ENCODE measurements at regions not wholly inside any gene's neighbourhood (a gene's known extent, or its start where the extent isn't known, plus 50 kb on each side); places are given as distances from the start of the nearest gene placed in this dataset.
A peak's percentile ranks its signal among the peaks of the same experiment; 100 is the strongest.

DNA sequence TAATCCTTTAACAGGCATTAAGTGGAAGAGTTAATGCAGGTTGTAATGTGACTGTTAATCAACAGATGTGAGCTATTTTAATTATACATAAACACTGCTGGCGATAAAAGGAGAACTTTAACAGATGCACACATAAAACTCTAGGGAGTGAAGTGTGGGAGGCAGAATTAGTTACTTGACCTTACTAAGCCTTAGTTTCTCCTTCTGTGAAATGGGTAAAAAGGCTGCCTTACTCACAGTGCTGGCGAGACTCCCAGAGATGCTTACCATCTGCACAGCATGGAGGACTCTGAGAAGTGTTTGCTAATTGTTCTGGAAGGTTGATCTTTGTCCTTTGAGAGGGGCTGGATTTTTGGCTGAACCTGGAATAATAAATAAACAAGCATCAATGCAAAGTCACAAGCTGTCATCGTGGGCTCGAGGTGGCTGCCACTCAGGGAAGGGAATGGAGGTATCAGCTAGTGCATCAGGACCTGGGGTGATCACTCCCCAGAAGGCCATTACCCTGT lies 58.6 kb upstream of the MPEG1 start:
- H3K27me3 ChIP-seq (ENCODE audit: insufficient read depth, low read length): no peaks in the 10 kb centered on the region
- H3K27ac ChIP-seq (ENCODE audit: low read depth, low read length): no peak overlapping the region
- no peaks in the 10 kb centered on the region for H3K9me3 ChIP-seq (ENCODE audit: control insufficient read depth in 1 of 2, low read length in 2 of 2)
- Mint-ChIP-seq H3K4me3 (peak overlapping the region in 1 of 8 donors; percentile 6), H3K4me1 (peaks cover 21 to 53% (median 41%) of the 10 kb centered on the region in 4 donors), H3K36me3 (no peaks in the 10 kb centered on the region), H3K27ac (peak overlapping the region in 3 of 7 donors; percentile 47 to 88 (median 52)), H3K27me3 (no peaks in the 10 kb centered on the region), H3K9me3 (no peaks in the 10 kb centered on the region)
- POLR2A ChIA-PET (ENCODE audit: partially characterized antibody): interaction anchor here (1.8 kb wide), 1 partner anchor 24 kb away, joined by 10 read pairs; no protein-coding TSS in a partner anchor
- no peaks in the 10 kb centered on the region for H3K36me3 ChIP-seq (ENCODE audit: insufficient read depth, low read length)
- H3K4me3 ChIP-seq (ENCODE audit: low read length in 2 of 2): no peak overlapping the region
- peaks cover 24% of the 10 kb centered on the region for H3K4me1 ChIP-seq (ENCODE audit: insufficient read depth, low read length)
- DNase-seq: no peak
- intact Hi-C loops (cut with micrococcal nuclease): no loop called here
- CTCF ChIA-PET (ENCODE audit: partially characterized antibody): no interaction called here

DNA sequence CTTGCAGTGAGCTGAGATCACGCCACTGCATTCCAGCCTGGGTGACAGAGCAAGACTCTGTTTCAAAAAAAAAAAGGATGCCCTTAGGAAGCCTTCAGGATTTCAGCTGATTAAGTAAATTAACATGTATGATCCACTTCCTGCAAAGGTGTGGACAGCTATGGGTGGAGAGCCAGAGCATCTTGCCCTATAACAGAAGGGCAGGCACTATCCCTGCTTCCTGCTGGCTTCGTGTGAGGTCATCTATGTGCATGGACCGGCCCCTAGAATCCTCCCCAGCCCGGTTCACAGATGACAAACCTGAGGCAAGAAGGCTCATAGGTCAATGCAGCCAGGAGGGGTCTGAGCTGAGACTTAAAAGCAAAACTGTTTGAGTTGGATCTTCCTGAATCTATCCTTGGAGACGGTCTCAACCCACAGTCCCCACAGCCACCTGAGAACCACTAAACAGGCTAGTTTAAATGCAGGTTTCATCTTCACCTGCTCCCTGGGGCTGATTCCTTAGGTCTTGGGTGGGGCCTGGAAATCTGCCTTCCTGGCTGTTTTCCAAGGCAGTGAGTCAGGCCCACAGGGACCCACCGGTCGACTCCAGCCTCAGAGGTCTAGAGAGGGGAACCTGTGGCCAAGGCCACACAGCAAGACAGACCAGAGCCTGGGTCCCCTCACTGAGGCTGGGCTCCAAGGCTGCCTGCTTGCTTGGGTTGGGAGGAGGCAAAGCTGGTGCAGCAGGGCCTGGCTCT lies 55.2 kb upstream of the MPEG1 start:
- no peaks in the 10 kb centered on the region for H3K36me3 ChIP-seq (ENCODE audit: insufficient read depth, low read length)
- peaks cover 7% of the 10 kb centered on the region for H3K4me1 ChIP-seq (ENCODE audit: insufficient read depth, low read length)
- ChIA-PET POLR2A (ENCODE audit: partially characterized antibody) (no interaction called here), CTCF (ENCODE audit: partially characterized antibody) (no interaction called here)
- H3K27me3 Mint-ChIP-seq: no peaks in the 10 kb centered on the region
- H3K4me3 Mint-ChIP-seq: no peak overlapping the region
- no peaks in the 10 kb centered on the region for H3K36me3 Mint-ChIP-seq
- no peak overlapping the region for H3K27ac ChIP-seq (ENCODE audit: low read depth, low read length)
- peaks cover 10 to 32% (median 22%) of the 10 kb centered on the region in 4 donors for H3K4me1 Mint-ChIP-seq
- intact Hi-C loops (cut with micrococcal nuclease): no loop called here
- no peak overlapping the region for H3K4me3 ChIP-seq (ENCODE audit: low read length in 2 of 2)
- H3K9me3 Mint-ChIP-seq: no peaks in the 10 kb centered on the region
- H3K9me3 ChIP-seq (ENCODE audit: control insufficient read depth in 1 of 2, low read length in 2 of 2): no peaks in the 10 kb centered on the region
- peak overlapping the region in 1 of 7 donors; percentile 35 for H3K27ac Mint-ChIP-seq
- no peaks in the 10 kb centered on the region for H3K27me3 ChIP-seq (ENCODE audit: insufficient read depth, low read length)
- no peak for DNase-seq

DNA sequence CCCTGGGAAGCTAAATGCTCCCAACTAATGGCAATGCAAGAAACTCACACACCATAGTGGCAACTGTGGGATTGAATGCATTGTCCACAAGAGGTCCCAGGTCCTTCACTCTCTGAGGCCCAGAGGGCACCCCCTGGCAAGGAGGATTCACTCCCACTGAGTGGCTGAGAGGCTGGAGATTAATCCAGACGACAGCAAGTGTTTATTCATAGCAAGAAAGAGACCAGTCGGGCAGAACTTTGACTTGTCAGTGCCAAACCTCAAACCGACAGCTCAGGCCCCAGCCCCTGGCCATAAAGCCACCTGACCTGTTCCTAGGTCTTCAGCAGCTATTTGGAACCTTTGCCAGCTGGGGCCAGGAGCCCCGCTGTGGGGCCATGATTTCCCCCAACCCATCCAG lies 54.5 kb upstream of the MPEG1 start:
- H3K4me1 Mint-ChIP-seq: peaks cover 4 to 25% (median 17%) of the 10 kb centered on the region in 4 donors
- intact Hi-C loops (cut with micrococcal nuclease): no loop called here
- H3K4me3 Mint-ChIP-seq: no peak overlapping the region
- CTCF ChIA-PET (ENCODE audit: partially characterized antibody): no interaction called here
- H3K4me3 ChIP-seq (ENCODE audit: low read length in 2 of 2): no peak overlapping the region
- H3K36me3 ChIP-seq (ENCODE audit: insufficient read depth, low read length): no peaks in the 10 kb centered on the region
- H3K9me3 Mint-ChIP-seq: no peaks in the 10 kb centered on the region
- no peaks in the 10 kb centered on the region for H3K27me3 Mint-ChIP-seq
- no peak for DNase-seq
- POLR2A ChIA-PET (ENCODE audit: partially characterized antibody): no interaction called here
- no peaks in the 10 kb centered on the region for H3K36me3 Mint-ChIP-seq
- H3K4me1 ChIP-seq (ENCODE audit: insufficient read depth, low read length): no peaks in the 10 kb centered on the region
- H3K27ac Mint-ChIP-seq: peak overlapping the region in 4 of 7 donors; percentile 32 to 63 (median 48)
- no peaks in the 10 kb centered on the region for H3K27me3 ChIP-seq (ENCODE audit: insufficient read depth, low read length)
- no peaks in the 10 kb centered on the region for H3K9me3 ChIP-seq (ENCODE audit: control insufficient read depth in 1 of 2, low read length in 2 of 2)
- H3K27ac ChIP-seq (ENCODE audit: low read depth, low read length): no peak overlapping the region

DNA sequence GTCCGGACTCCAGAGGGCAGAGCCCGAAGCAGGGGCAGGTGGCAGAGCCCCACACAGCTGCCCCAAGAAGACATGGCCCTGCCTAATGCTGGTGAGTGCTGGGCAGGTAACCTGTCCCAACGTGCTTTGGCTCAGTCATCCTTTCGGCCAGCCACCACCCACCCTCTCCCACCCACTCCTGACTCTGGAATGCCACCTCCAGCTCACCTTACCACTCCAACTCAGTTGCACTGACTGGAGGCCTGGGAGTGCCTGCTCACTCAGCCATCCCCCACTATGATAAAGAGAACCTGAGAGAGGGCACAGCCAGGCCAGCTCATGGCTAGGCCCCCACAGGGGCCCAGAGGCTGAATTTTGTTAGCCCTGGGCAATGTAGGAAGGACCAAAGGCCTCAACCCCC lies 53.8 kb upstream of the MPEG1 start:
- Mint-ChIP-seq H3K27ac (peak overlapping the region in 1 of 7 donors; percentile 37), H3K4me3 (no peak overlapping the region), H3K27me3 (no peaks in the 10 kb centered on the region), H3K9me3 (no peaks in the 10 kb centered on the region), H3K36me3 (no peaks in the 10 kb centered on the region), H3K4me1 (peaks cover 4 to 18% (median 11%) of the 10 kb centered on the region in 4 donors)
- Histone ChIP-seq H3K9me3 (ENCODE audit: control insufficient read depth in 1 of 2, low read length in 2 of 2) (no peaks in the 10 kb centered on the region), H3K27me3 (ENCODE audit: insufficient read depth, low read length) (no peaks in the 10 kb centered on the region), H3K4me1 (ENCODE audit: insufficient read depth, low read length) (no peaks in the 10 kb centered on the region), H3K4me3 (ENCODE audit: low read length in 2 of 2) (no peak overlapping the region), H3K36me3 (ENCODE audit: insufficient read depth, low read length) (no peaks in the 10 kb centered on the region), H3K27ac (ENCODE audit: low read depth, low read length) (no peak overlapping the region)
- DNase-seq: no peak
- intact Hi-C loops (cut with micrococcal nuclease): no loop called here
- ChIA-PET CTCF (ENCODE audit: partially characterized antibody) (interaction anchor here (0.6 to 1.7 kb wide), 2 partner anchors 21 to 95 kb away, joined by 3 to 6 read pairs; partner anchors contain the start of gene DTX4), POLR2A (ENCODE audit: partially characterized antibody) (no interaction called here)

DNA sequence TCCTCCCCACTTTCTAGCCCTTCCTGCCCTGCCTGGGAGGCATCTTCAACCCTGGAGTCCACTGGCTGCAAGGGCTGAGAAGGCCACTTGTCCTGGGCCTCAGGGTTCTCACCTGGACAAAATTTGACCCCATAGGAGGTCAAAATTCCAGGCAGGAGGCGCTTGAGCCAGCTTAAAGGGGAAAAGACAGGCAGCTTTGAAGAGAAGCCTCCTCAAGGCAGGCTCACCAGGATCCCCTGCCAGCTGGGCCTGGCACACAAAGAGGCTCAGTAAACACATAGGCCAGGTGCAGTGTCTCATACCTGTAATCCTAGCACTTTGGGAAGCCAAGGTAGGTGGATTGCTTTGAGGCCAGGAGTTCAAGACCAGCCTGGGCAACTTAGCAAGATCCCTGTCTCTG lies 53.0 kb upstream of the MPEG1 start:
- H3K27me3 Mint-ChIP-seq: no peaks in the 10 kb centered on the region
- Histone ChIP-seq H3K27me3 (ENCODE audit: insufficient read depth, low read length) (no peaks in the 10 kb centered on the region), H3K9me3 (ENCODE audit: control insufficient read depth in 1 of 2, low read length in 2 of 2) (no peaks in the 10 kb centered on the region), H3K4me3 (ENCODE audit: low read length in 2 of 2) (no peak overlapping the region), H3K27ac (ENCODE audit: low read depth, low read length) (no peak overlapping the region), H3K36me3 (ENCODE audit: insufficient read depth, low read length) (no peaks in the 10 kb centered on the region), H3K4me1 (ENCODE audit: insufficient read depth, low read length) (no peaks in the 10 kb centered on the region)
- H3K4me1 Mint-ChIP-seq: peaks cover 2 to 12% (median 7%) of the 10 kb centered on the region in 4 donors
- H3K36me3 Mint-ChIP-seq: no peaks in the 10 kb centered on the region
- no peak overlapping the region for H3K4me3 Mint-ChIP-seq
- no peak for DNase-seq
- intact Hi-C loops (cut with micrococcal nuclease): no loop called here
- CTCF ChIA-PET (ENCODE audit: partially characterized antibody): interaction anchor here (1.4 to 1.7 kb wide), 2 partner anchors 11 to 21 kb away, joined by 3 to 6 read pairs; no protein-coding TSS in a partner anchor
- no peaks in the 10 kb centered on the region for H3K9me3 Mint-ChIP-seq
- H3K27ac Mint-ChIP-seq: no peak overlapping the region
- POLR2A ChIA-PET (ENCODE audit: partially characterized antibody): no interaction called here

DNA sequence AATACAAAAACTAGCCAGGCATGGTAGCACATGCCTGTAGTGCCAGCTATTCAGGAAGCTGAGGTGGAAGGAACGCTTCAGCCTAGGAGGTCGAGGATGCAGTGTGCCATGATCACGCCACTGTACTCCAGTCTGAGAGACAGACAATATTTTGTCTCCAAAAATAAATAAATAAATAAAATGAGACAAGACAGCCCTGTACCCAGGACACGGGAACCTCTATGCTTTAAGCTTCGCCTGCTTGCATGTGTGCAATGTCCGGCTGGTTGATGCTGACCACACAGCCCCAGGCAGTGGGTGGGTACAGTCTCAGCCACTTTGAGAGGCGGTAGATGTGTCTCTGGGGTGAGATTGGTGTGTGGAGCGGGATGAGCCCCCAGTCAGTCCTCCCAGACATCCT lies 52.0 kb upstream of the MPEG1 start:
- ChIA-PET POLR2A (ENCODE audit: partially characterized antibody) (interaction anchor here (1.0 kb wide), 1 partner anchor 18 kb away, joined by 4 read pairs; no protein-coding TSS in a partner anchor), CTCF (ENCODE audit: partially characterized antibody) (interaction anchor here (0.7 to 2.5 kb wide), 6 partner anchors 8 to 43 kb away, joined by 3 to 10 read pairs (median 6); no protein-coding TSS in a partner anchor)
- Mint-ChIP-seq H3K9me3 (no peaks in the 10 kb centered on the region), H3K36me3 (no peaks in the 10 kb centered on the region), H3K27ac (no peak overlapping the region), H3K27me3 (no peaks in the 10 kb centered on the region), H3K4me1 (peaks cover 0 to 5% (median 1%) of the 10 kb centered on the region in 4 donors), H3K4me3 (no peak overlapping the region)
- Histone ChIP-seq H3K4me1 (ENCODE audit: insufficient read depth, low read length) (no peaks in the 10 kb centered on the region), H3K9me3 (ENCODE audit: control insufficient read depth in 1 of 2, low read length in 2 of 2) (no peaks in the 10 kb centered on the region), H3K4me3 (ENCODE audit: low read length in 2 of 2) (no peak overlapping the region), H3K36me3 (ENCODE audit: insufficient read depth, low read length) (no peaks in the 10 kb centered on the region), H3K27me3 (ENCODE audit: insufficient read depth, low read length) (no peaks in the 10 kb centered on the region), H3K27ac (ENCODE audit: low read depth, low read length) (no peak overlapping the region)
- intact Hi-C loops (cut with micrococcal nuclease): no loop called here
- no peak for DNase-seq

DNA sequence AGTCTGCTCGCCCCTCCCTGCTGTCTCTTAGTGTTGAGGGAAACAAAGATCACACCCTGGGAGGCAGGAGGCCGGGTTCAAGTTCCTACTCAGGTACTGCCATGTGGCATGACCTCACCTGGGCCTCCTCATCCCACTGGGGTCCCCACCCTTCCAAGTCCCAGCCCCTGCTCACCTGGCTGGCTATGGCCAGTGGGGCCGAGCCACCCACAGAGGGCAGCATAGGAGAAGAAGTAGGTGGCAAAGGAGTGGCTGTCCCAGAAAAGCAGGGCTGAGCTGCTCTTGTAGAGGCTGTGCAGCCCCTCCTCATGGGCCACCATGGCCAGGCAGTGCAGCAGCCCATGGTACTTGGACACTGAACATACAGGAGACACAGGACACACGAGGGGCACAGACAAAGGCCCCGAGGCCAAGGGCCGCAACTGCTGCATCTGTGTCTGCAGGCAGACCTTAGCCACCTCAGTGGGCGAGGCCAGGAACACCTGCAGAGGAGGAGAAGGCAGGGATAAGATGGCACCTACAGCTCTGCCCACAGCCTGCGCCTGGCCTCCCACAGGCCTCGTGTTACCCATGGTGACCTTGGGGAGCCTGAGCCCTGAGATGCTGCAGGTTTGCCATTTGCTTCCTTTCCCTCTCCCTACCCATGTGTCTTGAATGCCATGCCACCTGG lies 50.6 kb upstream of the MPEG1 start:
- ChIA-PET CTCF (ENCODE audit: partially characterized antibody) (interaction anchor here (1.6 to 2.5 kb wide), 6 partner anchors 9 to 166 kb away, joined by 6 to 10 read pairs (median 8); no protein-coding TSS in a partner anchor), POLR2A (ENCODE audit: partially characterized antibody) (interaction anchor here (1.0 kb wide), 1 partner anchor 102 kb away, joined by 3 read pairs; no protein-coding TSS in a partner anchor)
- Histone ChIP-seq H3K27me3 (ENCODE audit: insufficient read depth, low read length) (no peaks in the 10 kb centered on the region), H3K4me1 (ENCODE audit: insufficient read depth, low read length) (no peaks in the 10 kb centered on the region), H3K4me3 (ENCODE audit: low read length in 2 of 2) (no peak overlapping the region), H3K9me3 (ENCODE audit: control insufficient read depth in 1 of 2, low read length in 2 of 2) (no peaks in the 10 kb centered on the region), H3K27ac (ENCODE audit: low read depth, low read length) (no peak overlapping the region), H3K36me3 (ENCODE audit: insufficient read depth, low read length) (no peaks in the 10 kb centered on the region)
- peak in 4 of 5 donors; percentile 16 to 30 (median 25) for DNase-seq
- no peak overlapping the region for H3K4me3 Mint-ChIP-seq
- intact Hi-C loops (cut with micrococcal nuclease): loop anchor here (1.0 kb wide), 1 partner anchor 21 kb away; no protein-coding TSS in a partner anchor
- no peaks in the 10 kb centered on the region for H3K36me3 Mint-ChIP-seq
- no peaks in the 10 kb centered on the region for H3K27me3 Mint-ChIP-seq
- no peak overlapping the region for H3K27ac Mint-ChIP-seq
- peaks cover 0 to 5% (median under 1%) of the 10 kb centered on the region in 4 donors for H3K4me1 Mint-ChIP-seq
- no peaks in the 10 kb centered on the region for H3K9me3 Mint-ChIP-seq
